ENCODE measurements at regions not wholly inside any gene's neighbourhood (a gene's known extent, or its start where the extent isn't known, plus 50 kb on each side); places are given as distances from the start of the nearest gene placed in this dataset.

DNA sequence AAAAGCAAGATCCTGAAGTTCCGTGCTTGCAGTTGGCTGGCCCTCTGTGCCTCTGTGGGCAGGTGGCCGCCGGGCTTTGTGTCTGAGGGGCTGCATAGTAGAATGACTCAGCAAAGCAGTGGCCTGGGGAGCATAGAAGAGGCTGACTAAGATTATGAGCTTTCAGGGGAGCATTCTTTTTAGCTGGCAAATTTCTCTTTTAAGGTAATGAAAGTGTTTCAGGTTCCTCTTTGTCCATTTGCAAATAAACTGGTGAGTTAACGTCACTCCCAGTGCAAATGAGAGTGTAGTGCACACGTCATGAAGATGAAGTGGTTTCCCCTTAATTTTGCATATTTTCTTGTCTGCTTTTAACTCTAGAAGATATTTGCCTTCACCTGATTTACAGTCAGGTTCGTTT is 98.6 kb downstream of the BCL2L11 start:
- no peak for DNase-seq

DNA sequence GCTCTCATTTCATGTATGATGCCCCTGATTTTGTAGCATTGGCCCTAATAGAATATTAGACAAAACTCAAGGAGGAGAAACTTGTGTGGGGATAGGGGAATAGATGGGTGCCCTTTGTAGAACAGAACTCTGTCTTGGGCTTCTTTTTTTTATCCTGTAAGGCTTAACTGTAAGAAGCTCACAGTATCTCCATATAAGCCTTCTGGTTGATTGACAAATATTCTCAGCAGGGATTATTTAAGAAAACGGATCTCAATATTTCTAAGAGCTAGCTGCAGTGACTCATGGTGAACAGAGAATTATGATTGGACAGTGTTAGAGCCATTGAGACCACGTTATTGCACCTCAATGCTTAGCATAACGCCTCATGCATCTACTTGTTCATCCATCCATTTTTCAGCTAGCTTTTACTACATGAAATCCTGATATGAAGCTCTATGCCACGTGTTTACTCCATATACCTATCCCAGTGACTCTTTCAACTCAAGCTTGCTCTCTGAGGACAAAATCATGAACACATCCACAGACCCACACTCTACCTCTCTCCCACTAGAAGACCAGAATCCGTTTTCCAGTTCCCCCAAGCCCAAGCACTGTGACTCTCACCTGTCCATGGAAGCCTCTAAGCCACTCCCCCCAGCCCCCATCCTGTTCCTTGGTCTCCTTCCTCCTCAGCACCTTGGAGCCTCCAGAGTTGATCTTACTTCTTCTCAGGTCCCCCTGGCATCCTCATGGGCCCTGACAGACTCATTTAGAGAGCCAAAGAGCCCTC is 99.2 kb downstream of the BCL2L11 start:
- DNase-seq, result no peak

DNA sequence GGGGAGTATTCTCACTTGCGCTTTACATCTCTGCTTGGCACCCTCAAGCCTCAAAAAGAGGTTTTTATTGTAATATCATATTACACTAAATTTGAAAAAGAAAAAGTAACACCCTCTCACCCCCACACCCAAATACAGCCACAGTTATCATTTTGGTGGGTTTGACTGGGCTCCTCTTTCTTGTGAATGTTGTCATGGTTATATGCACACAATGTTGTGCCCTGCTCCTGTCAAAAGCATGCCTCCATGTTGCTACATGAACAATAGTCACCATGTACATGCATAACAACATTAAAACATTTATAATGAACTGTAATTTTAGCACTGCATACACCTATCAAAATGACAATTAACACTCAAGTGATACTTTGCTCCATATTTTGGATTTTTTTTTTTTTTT is 100.2 kb downstream of the BCL2L11 start:
- no peak for DNase-seq

DNA sequence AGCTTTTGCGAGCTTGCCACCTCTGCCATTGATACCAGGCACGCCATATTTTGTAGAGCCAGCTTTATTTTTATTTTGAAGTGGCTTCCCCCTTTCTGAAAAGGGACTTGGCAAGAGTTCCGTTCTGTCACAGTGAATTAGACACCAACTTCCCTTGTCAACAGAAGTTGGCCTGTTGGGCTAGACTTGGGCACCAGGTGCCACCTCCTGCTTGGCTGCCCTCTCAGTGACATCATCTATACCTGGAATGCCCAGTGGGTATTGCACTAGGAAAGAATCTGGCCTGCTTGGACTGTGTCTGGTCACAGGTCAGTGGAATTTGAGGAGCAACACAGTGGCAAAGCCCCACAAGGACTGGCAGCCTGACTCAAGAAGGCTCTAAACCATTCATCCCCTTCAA is 101.0 kb downstream of the BCL2L11 start:
- DNase-seq, result no peak

DNA sequence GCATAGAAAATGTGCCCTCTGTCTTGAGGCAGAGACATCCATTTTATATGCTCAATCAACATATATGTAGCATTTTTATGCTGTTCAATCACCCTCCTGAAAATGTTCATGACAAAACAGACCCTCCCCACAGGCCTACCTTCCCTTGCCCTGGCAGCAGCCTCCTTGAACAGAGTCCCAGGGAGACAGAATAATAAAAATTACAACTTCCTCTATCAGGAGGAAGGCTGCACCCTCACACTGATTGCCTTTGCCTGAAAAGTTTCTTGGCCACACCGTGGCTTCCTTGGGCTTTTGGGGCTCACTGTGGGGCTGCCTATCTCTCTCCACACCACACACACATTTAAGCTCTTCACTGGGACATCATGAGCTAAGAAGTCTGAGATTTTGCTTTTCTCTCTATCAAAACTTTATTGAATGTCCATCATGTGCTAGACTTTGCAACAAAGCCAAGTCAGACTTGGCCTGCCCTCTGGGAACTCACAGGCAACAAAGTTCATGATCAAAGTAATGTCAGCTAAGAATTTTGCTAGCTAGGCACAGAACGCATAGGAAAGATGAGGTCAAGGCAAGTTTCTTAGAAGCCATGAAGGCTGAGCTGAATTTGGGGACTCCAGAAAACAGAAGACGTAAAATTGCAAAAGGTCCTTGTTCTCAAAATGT is 101.6 kb downstream of the BCL2L11 start:
- no peak for DNase-seq

DNA sequence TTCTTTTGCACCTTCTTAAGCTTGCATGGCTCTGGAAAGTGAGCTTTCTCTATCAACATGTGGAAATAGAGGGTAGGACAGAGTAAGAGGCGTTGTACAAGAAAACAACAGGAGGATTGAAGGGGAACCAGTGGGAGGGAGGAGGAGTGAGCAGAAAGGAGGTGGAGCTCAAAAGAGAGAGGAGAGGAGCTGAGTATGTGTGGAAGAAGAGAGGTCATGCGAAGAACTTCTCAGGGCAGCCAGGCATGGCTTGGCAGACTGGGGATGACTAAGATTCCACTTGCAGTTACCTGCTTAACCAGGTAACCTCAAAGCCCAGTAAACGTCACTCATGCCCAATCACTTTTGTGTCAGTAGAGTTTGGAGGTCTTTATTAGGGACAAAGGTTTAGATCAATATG is 105.1 kb downstream of the BCL2L11 start:
- no peak for DNase-seq

DNA sequence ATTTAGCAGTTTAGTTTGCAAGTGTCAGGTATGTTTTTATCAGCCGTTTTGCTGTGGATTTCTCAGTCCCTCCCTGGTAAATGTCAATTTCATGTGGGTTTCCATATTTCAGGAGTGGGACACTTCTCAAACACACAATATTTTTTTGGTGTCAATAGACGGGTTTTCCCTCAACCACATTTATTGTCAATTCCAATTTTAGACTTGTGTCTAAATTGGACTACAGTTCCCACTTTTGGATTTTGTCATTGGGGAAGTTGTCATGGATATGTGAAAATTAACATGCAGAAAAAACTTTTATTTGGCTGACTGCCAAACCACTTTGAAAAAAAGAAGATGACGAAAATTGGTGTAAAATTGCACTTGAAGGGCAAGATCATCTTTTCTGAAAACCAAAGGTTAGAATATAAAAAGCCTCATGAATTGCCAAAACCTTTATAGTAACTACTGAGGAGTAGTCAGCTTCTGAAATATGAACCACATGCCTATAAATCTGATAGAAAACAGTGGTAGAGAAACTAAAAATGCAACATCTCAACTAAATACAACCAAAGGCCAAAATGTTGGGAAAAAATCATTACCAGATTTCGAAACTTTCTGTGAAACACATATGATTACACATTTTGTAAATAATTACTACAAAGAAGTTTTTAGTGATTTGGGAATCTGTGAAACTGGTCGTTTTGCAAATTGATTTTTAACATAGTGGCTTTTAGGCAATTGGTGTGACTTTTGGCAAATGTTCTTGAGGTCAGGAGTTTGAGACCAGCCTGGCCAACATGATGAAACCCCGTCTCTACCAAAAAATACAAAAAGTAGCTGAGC is 106.4 kb downstream of the BCL2L11 start:
- no peak for DNase-seq

DNA sequence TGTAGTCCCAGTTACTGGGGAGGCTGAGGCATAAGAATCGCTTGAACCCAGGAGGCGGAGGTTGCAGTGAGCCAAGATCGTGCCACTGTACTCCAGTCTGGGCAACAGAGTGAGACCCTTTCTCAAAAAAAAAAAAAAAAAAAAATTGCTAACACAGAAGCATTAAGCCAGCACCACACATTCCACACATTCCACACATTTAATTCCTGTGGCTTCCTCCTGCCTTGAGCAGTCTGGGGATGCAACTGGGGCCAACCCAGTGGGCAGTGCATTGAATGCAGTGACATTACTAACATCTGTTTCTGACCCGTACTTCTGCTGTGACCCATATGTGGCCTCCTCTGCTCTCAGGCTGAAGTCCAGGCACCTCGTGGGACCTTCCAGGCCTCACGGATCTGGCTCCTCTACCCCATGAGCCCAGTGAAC is 107.0 kb downstream of the BCL2L11 start:
- no peak for DNase-seq

DNA sequence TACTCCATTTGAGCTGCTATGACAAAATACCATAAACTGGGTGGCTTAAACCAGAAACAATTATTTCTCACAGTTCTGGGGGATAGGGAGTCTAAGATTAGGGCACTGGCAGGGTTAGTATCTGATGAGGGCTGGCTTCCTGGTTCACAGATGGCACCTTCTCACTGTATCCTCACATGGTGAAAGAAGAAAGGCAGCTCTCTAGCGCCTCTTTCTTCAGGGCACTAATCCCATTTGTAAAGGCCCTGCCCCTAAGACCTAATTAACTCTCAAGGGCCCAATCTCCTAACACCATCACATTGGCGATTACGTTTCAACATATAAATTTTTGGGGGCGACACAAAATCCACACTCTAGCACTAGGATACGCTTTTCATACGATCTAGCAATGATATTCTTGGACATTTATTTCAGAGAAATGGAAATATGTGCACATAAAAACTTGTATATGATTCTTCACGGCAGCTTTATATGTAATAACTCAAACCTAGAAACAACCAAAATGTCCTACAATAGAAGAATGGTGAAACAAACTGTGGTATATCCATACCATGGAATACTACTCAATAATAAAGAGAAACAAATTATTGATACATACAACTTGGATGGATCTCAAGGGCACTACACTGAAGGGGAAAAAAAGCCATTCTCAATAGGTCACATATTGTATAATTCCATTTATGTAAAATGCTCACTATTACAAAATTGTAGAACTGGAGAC is 111.0 kb downstream of the BCL2L11 start:
- DNase-seq, result no peak

DNA sequence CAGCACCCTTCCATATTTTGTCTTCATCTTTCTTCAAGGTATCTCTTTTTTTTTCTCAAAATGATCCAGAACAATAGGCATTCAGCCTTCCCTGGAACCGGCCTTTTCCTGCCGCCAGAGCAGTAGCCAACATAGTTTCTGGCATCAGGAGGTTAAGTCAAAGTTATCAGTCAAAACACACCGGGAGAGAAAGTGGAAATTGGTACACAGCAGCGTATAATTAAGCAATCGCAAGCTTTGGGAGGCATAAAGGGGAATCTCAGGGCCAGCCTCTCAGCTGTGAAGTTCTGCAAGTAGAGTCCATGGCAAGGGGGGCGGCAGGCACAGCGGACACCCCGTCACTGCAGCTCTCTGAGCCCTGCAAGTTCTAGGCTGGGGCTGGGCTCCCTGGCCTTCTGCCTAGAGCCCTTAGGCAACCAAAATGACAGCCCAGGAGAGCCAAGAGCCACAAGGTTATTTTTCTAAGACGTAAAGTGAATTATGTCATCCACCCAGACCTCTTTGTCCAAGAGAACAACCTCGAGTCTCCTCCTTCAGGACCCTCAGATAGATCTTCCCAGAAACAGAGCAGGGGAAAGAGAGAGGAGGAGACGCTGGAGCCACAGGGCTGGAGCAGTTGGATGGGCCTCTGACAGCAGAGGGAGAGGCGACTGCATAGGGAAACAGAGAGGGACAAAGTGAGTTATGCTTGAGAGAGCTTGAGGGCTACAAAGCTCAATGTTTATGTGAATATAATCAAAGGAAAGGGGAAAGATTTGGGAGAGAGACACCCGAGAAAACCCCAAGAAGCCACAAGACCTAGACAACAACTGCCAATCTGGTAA is 114.7 kb downstream of the BCL2L11 start:
- DNase-seq, result no peak

DNA sequence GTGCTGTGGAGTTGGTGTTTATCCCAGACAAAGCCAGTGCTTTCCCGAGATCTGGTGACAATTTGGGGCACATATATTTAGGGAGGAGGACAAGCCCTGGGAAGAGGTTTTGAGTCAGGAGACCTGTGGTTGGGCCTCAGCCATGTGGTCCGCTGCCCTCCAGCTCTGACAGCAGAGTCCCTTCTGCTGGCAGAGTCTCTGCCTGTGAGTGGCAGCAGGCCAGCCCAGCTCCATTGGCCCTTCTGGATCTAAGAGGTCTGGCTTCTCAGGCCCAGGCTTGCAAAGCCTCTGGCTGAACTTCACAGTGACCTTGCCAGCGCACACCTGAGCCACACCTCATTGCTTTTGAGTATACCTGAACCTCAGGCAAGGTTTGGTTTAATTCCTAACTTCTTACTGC is 115.3 kb downstream of the BCL2L11 start:
- DNase-seq, result no peak

DNA sequence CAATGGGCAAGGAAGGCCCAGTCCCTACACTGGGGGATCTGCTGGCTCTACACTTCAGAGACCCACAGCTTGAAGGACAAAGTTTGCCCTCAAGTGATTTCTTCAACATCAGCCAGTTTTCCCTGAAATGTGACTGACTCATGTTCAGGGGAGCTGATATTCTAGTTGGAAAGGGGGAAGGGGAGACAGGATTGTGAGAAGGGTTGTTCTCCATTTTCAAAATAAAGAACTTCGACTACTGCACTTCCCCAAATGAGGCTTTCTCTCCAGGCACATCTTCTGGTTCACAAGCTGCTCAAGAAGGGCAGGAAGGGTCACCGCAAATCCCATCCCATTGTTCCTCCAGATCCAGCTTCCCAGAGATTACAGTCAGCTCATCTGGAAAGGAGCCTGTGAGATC is 117.6 kb downstream of the BCL2L11 start:
- DNase-seq, result no peak

DNA sequence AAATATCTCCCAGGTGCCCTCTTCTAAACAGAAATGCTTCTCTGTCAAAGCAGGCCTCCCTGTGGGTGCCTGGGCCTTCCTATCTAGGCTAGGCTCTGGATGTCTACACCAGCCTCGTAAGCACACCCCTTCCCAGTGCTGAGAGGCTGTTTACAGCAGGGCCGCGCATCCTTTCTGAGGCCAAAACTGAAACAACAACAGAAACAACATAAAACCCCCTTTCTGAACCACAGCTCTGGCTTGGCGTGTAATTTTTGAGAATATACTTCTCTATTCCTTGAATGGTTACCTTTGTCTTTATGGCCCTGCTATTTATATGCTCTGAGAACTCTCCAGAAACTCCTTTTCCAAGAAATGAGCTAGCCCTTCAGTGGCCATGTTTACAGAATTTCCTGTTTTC is 118.4 kb downstream of the BCL2L11 start:
- DNase-seq, result no peak

DNA sequence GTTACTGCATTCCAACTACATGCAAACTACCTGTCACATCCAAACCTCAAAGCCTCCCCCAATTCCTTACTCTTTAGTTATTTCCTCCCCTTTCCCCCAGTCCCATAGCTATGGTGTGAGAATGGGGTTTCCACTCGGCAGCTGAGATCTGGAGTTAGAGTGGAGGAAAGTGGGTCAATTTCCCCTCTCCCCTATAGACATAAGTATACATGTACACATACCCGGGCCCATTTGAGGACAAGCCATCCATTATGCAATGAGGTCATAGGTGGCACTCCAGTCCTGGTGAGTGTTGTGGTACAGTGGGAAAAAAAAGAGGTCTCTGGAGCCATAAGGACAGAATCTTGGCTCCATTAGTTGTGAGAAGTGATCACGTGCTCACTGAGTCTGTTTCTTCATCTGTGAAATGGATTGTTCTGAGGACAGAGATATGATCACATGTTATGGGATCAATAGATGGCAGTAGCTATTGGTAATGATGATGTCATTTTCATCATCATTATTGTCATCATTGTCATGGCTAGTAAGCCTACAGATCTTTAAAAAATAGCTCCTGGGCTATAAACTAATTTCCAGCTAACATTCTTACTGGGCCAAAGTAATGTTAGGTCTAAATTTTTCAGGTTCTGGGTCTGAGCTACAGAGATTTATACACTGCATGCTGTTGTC is 119.0 kb downstream of the BCL2L11 start:
- no peak for DNase-seq

DNA sequence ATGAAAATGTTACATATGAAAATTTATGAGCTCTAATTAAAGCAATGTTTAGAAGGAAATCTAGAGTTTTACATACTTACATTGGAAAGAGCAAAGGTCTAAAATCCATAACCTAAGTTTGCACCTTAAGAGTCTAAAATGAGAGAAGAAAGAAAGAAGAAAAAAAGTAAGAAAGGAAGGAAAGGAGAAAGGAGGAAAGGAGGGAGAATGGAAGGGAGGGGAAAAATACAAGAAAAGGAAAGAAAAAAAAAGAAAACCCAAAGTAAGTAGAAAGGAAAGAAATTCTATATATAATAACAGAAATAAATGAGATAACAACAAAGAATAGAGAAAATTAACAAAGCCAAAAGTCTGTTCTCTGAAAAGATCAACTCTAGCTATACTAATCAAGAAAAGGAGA is 122.6 kb downstream of the BCL2L11 start:
- DNase-seq, result no peak

DNA sequence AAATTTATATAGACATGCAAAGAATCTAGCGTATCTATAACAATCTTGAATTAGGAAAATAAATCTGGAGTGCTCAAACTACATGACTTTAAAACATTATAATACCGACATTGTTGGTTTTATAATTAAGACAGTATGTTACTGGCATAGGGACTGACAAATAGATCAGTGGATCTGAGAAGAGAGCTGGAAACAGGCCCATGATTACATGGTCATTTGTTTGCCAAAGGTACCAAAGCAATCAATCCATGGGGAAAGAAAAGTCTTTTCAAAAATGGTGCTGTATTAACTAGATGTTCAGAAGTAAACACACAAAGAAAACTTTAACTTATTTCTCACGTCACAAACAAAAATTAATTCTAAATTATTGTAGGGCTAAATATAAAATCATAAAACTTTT is 124.2 kb downstream of the BCL2L11 start:
- no peak for DNase-seq

DNA sequence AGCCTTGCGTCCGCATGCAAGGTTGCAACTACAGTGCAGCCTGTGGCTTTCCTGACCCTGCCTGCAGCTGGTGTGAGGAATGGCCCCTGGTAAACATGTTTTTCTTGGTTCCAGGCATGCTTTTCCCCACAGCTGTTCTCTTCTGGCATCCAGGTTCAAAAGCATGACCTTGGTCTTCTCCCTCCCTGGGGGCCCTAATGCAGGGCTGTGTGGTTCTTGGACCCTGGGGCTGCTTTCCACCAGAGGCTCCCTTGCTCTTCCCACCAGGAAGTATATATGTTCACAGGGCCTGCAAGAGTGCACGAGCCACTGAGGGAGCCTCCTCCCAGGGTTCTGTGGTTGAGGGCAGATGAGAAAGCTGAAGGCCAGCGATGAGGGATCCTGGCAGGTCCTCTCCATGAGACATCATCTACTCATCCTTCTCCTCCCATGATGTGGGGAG is 125.9 kb downstream of the BCL2L11 start:
- DNase-seq, result no peak

DNA sequence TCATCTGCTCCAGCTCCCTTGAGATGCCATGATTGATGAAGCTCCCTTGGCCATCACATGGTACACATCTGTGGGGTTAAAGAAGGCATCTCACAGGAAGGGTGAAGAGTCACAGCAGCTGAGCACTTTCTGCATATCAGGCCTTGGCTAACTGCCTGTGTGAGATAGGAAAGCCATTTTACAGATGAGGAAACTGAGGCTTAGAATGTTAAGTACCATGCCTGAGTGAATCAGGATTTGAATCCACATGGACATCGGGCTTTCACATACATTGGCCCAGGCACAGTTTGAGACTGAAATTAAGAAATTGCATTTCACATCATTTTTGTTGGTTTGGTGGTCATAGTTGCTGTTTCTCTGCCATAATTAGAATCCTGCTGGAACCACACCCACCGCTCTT is 126.8 kb downstream of the BCL2L11 start:
- DNase-seq, result no peak

DNA sequence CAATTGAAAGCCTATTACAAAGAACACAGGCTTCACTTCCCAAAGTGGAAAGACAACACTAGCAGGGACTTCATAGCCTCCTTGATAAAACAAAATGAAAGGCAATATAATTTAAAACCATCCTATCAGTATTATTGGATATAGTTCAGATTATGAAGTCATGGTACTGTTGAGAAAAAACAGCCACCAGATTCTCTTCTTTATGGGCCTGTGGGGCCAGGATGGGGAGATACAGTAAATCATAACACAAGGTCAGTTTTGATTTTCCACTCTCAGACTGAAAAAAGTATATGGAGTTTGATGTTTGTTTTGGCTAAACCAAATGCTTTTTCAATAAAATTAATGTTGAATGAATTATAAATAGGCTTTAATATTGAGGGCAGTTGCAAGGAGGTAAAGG is 129.1 kb downstream of the BCL2L11 start:
- no peak for DNase-seq

DNA sequence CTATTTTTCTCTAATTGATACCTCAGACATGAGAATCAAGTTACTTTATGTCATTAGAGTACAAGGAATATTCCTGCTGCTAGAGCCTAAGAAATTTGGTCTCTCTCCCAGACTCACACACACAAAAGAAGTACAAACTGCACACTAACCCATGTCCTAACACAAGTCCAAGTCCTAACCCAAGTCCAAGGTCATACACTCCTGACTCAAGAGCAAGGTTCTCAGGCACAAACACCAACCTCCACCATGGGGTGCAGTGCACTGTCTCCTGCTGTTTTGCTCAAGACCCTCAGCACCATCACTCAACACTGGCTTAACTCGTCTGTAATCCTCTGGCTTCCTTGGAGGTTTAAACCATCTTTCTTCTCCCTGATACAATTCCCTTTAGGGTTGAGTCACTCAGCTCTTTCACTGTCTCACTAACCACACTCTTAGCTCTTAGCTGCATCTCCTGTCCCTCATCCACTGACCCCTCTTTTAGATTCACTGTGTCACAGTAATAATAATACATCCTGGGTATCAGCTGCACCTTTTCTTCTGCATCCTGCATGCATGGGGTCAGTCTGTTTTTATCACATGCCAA is 129.8 kb downstream of the BCL2L11 start:
- DNase-seq, result no peak

DNA sequence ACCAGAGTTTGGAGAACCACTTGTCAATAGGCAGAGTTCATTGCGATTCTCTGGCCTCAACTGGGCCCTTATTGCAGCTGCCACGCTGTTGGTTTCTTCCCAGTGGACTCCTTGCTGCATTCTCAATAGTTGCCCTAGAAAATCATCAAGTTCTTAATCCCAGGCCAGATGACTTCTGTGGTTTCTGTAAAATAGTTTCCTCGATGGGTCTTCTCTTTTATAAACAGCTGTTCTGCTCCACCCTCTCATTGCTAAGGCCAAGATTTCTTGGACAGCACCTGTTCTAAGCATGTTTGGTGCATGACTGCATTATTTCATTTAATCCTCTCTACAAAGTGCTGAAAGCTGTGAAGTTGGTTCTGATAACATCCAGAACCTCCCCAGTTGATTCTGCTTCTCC is 131.0 kb downstream of the BCL2L11 start:
- no peak for DNase-seq
